ENCODE measurements at regions not wholly inside any gene's neighbourhood (a gene's known extent, or its start where the extent isn't known, plus 50 kb on each side); places are given as distances from the start of the nearest gene placed in this dataset.

GRCh38 chr13:109846185-109846584, 59.8 kb upstream of the IRS2 start:
- no peak for DNase-seq

DNA sequence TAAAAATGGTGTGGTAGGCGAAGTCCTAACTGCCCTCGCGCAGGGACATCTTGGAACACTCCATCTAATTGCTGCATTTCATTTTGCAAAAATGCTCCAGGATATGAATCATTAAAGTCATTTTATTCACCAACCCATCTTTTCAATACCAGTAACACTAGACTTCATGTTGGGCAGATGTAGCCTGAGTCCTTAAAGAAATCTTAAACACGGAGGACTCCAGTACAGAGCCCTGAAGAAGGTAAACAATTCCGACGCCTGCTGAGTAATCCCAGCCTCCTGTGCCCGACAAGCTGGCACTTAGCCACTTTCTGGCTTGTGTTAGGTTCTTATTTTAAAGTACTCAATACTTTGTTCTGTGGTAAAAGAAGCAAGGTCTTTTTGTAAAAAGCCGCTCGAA, 58.0 kb upstream of the IRS2 start:
- DNase-seq = peak; percentile 64

DNA sequence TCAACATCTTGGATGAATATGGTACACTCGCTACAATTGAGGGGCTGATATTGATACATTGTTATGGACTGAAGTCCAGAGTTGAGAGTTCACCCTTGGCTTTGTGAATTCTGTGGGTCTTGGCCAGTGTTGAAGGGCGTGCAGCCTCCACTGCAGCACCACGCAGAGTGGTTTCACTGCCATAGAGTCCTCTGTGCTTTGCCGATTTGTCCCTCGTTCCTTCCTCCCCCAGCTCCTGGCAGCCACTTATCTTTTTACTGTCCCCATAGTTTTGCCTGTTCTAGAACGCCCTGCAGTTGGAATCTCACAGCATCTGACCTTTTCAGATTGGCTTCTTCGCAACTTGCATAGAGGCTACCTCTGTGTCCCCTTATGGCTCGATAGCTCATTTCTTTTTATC, 57.3 kb upstream of the IRS2 start:
- DNase-seq = no peak

- no peak for DNase-seq
These were observed 56.0 kb upstream of the IRS2 start for GRCh38 chr13:109842212-109842920.

DNA sequence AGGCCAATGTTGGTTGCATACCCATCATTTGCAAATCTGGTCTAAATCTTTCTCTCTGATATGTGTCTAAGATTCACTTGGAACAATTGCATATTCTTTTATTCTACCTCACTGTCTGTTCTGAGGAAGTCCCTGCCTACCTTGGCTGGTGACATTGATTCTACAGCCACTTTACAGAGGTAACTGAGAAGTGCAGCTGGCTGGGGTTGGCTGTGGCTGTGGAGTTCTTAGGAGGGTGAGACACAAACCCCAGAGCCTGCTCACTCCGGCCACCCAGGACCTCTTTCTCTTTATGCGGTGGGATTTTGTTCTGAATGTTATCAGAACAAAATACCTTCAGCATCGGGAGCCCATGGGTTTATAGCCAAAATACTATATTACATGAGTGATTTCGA, 54.5 kb upstream of the IRS2 start:
- no peak for DNase-seq

DNA sequence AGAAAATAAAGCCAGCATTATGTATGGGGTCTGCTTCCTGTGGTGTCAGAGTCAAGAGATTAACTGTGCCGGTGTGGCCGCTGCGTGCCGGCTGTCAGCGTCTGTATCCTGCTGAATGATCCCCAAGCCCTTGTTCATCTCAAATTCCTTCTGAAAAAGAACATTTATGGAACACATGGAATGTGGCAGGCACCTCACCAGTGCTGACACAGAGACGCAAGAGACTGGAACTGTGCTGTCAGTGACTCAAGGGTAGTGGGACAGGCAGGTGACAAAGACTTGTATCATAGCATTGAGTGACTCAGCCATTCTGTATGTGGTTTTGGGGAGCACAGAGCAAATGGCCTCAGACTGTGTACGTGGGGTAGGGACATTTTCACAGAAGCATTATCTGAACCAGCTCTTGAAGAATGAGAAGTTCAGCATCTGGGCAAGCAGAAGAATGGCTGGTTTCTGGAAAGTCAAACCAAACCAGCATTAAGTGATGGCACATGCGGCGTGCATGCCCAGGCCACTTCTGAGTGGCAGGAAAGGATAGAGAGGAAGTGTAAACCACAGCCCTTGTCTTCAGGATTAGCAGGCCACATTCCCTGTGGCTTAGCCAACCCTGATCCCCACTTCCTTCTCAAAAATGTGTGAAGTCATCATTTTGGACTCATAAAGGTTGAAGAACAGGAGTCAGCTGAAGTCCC, 54.0 kb upstream of the IRS2 start:
- DNase-seq = no peak

- DNase-seq = no peak
These were observed 50.5 kb upstream of the IRS2 start for GRCh38 chr13:109836629-109837607.

Measured in NCI-H2171 treated with DMSO at 0.1 percent for 48 hours (cell line).